ENCODE measurements at regions not wholly inside any gene's neighbourhood (a gene's known extent, or its start where the extent isn't known, plus 50 kb on each side); places are given as distances from the start of the nearest gene placed in this dataset.

GRCh38 chr5:57692582-57693487 is 210.2 kb upstream of the ACTBL2 start:
- peak; percentile 93 for ATAC-seq (ENCODE audit: insufficient number of reproducible peaks, low FRiP score, low read depth)
- H3K27me3 ChIP-seq (replicated peaks; ENCODE audit: insufficient read depth) = no peaks in the 10 kb centered on the region
- no peak for TF ChIP-seq CTCF (IDR thresholded peaks at IDR 0.05)
- H3K27ac ChIP-seq = peak overlapping the region; percentile 35 to 68
- no peak overlapping the region for H3K4me3 ChIP-seq
- peak; percentile 57 for DNase-seq (ENCODE audit: low spot score)
- no peaks in the 10 kb centered on the region for H3K36me3 ChIP-seq
- H3K4me1 ChIP-seq (ENCODE audit: control insufficient read depth in 1 of 2, low read depth in 2 of 2) = peaks cover 7 to 36% of the 10 kb centered on the region in 2 donors
- no peaks in the 10 kb centered on the region for H3K9me3 ChIP-seq

GRCh38 chr5:57690724-57691123 is 208.1 kb upstream of the ACTBL2 start:
- H3K9me3 ChIP-seq = no peaks in the 10 kb centered on the region
- no peak for TF ChIP-seq CTCF (IDR thresholded peaks at IDR 0.05)
- H3K4me3 ChIP-seq = no peak overlapping the region
- peaks cover 3 to 22% of the 10 kb centered on the region in 2 donors for H3K4me1 ChIP-seq (ENCODE audit: control insufficient read depth in 1 of 2, low read depth in 2 of 2)
- no peak for DNase-seq (ENCODE audit: low spot score)
- H3K27ac ChIP-seq = no peak overlapping the region
- ATAC-seq (ENCODE audit: insufficient number of reproducible peaks, low FRiP score, low read depth) = no peak
- no peaks in the 10 kb centered on the region for H3K36me3 ChIP-seq
- H3K27me3 ChIP-seq (replicated peaks; ENCODE audit: insufficient read depth) = no peaks in the 10 kb centered on the region

- no peaks in the 10 kb centered on the region for H3K9me3 ChIP-seq
- no peak for TF ChIP-seq CTCF (IDR thresholded peaks at IDR 0.05)
- no peaks in the 10 kb centered on the region for H3K27me3 ChIP-seq (replicated peaks; ENCODE audit: insufficient read depth)
- ATAC-seq (ENCODE audit: insufficient number of reproducible peaks, low FRiP score, low read depth) (no peak), DNase-seq (ENCODE audit: low spot score) (no peak)
- H3K36me3 ChIP-seq = no peaks in the 10 kb centered on the region
- no peak overlapping the region for H3K27ac ChIP-seq
- H3K4me3 ChIP-seq = no peak overlapping the region
- H3K4me1 ChIP-seq (ENCODE audit: control insufficient read depth in 1 of 2, low read depth in 2 of 2) = peaks cover 0 to 3% of the 10 kb centered on the region in 2 donors
Measured at GRCh38 chr5:57687596-57687995, 205.0 kb upstream of the ACTBL2 start.

- Histone ChIP-seq H3K4me3 (no peak overlapping the region), H3K9me3 (no peaks in the 10 kb centered on the region), H3K27ac (no peak overlapping the region), H3K36me3 (no peaks in the 10 kb centered on the region), H3K27me3 (replicated peaks; ENCODE audit: insufficient read depth) (no peaks in the 10 kb centered on the region), H3K4me1 (ENCODE audit: control insufficient read depth in 1 of 2, low read depth in 2 of 2) (no peaks in the 10 kb centered on the region)
- DNase-seq (ENCODE audit: low spot score) (no peak), ATAC-seq (ENCODE audit: insufficient number of reproducible peaks, low FRiP score, low read depth) (no peak)
- no peak for TF ChIP-seq CTCF (IDR thresholded peaks at IDR 0.05)
Measured at GRCh38 chr5:57685516-57686255, 203.1 kb upstream of the ACTBL2 start.

- no peaks in the 10 kb centered on the region for H3K27me3 ChIP-seq (replicated peaks; ENCODE audit: insufficient read depth)
- H3K4me1 ChIP-seq (ENCODE audit: control insufficient read depth in 1 of 2, low read depth in 2 of 2) = no peaks in the 10 kb centered on the region
- H3K27ac ChIP-seq = no peak overlapping the region
- H3K36me3 ChIP-seq = no peaks in the 10 kb centered on the region
- TF ChIP-seq CTCF (IDR thresholded peaks at IDR 0.05) = no peak
- H3K9me3 ChIP-seq = no peaks in the 10 kb centered on the region
- no peak overlapping the region for H3K4me3 ChIP-seq
- ATAC-seq (ENCODE audit: insufficient number of reproducible peaks, low FRiP score, low read depth) (no peak), DNase-seq (ENCODE audit: low spot score) (no peak)
Measured at GRCh38 chr5:57684299-57684702, 201.7 kb upstream of the ACTBL2 start.
